Activated CD4-positive, alpha-beta T cell treated with anti-CD3 and anti-CD28 coated beads, Interleukin-2, amount 50 U/mL, for 4 hours (primary cell): ENCODE measurements at regions not wholly inside any gene's neighbourhood (a gene's known extent, or its start where the extent isn't known, plus 50 kb on each side); places are given as distances from the start of the nearest gene placed in this dataset.
"Not testable (repeated sequence)": the region's sequence is repeated elsewhere in the genome, so short reads cannot be mapped to it uniquely, and the experiment has no call there.

Experiments used
- DNase-seq, 2 experiments: peaks; one replicate each; pipeline ENCODE4 v3.0.0-alpha.2; 2020

GRCh38 chr10:44267007-44267406, 117.9 kb downstream of the CXCL12 start:
- no peak for DNase-seq

DNA sequence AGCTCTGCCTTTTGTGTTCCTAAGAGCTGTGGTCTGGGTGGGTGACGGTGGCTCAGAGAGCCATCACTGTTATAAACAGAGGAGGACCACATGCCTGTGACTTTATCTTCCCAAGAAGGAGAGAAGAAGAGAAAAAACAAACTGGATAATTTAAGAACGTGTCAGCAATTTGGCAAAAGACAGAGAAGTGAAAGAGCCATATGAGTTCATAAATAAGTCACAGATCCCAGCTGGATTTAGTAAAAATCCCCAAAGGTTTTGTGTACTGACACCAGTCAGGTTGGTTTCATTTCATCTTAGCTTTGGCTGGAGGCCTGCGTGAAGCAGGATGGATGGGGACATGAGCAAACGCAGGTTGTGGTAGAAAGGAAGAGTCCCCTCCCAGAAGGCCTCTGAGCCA, 120.7 kb downstream of the CXCL12 start:
- DNase-seq: no peak

- no peak for DNase-seq
These were observed 121.1 kb downstream of the CXCL12 start for GRCh38 chr10:44263771-44264170.

- DNase-seq: no peak
These were observed 122.2 kb downstream of the CXCL12 start for GRCh38 chr10:44262551-44263251.

DNA sequence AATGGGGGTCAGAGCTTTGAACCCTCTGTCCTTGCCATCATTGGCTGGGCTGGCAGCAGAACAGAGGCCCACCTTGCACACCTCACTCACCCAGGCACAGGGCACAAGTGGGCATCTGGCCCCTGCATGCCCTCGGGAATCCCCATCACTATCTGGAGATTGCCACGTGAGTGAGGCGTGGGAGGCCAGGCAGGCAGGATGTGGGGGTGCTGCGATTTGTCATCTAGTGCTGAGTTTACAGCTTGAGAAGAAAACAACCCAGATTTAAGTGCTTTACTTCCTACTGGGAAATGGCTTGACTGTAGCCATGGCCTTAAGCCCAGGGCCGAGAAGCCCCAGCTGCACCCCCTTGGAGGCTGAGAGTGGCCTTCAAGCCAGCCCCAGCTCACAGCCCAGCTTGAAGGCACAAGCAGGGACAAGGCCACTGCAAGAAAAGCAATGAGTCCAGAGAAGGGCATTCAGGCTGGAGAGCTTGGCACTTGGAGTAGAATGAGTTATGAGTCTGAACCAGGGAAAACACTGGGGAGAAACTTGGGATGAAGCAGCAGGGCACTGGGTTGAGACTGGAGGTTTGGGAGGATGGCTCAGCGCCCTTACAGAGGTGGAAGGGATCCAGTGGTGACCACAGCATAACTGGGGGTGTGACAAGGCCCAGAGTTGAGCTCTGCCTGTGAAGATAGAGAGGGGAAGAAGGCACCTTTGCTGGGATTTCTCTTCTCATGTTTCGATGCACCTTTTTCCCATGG, 123.0 kb downstream of the CXCL12 start:
- DNase-seq: no peak

DNA sequence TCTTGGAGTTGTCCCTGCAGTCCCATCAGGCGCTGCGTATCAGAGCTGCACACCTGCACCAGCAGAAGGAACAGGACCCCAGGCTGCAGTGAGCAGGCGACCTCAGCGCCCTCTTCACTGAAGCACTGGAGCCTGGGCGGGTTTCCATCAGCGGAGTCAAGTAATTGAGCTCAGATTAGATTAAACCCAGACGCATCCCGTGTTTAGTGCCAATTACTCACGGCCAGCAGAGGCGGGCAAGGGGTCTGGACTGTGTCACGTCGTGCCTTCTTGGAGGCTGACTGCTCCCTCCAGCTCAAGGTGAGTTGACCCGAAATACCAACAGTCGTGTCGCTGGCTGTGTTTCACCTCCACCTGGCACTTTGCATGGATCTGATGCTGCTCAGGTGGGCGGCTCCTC, 123.6 kb downstream of the CXCL12 start:
- DNase-seq: no peak

DNA sequence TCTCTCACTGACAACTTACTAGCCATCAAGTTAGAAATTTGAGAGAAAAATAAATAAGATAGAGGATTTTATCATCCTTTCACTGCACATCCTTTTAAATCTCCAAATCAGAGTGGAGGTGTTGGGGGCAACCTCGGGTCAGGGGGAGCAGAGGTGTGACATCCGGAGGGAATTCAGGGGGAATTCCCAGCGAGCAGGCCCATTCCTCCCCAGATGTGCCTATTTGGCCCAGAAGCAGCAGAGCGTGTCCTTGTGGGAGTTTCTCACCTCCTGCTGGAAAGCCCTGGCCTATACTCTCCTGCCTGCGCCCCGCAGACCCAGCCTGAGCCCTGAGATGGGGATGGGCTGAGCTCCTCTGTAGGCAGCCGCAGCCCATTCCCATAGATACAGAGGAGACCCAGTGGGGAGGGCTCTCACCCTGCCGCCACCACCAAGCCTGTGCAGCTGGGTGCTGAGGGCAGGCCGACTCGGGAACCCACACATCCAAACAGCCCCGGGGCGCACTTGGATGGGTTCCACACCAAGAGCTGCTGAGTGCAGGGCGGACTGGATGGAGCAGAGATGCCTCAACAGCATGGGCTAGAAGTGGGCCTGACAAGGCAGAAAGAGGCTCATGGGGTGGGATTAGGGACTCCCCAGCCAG, 124.5 kb downstream of the CXCL12 start:
- no peak for DNase-seq

- no peak for DNase-seq
These were observed 125.6 kb downstream of the CXCL12 start for GRCh38 chr10:44259090-44259874.

GRCh38 chr10:44258460-44259089, 126.3 kb downstream of the CXCL12 start:
- DNase-seq: no peak

GRCh38 chr10:44258019-44258418, 126.9 kb downstream of the CXCL12 start:
- DNase-seq: no peak

GRCh38 chr10:44253769-44254462, 131.0 kb downstream of the CXCL12 start:
- no peak for DNase-seq

DNA sequence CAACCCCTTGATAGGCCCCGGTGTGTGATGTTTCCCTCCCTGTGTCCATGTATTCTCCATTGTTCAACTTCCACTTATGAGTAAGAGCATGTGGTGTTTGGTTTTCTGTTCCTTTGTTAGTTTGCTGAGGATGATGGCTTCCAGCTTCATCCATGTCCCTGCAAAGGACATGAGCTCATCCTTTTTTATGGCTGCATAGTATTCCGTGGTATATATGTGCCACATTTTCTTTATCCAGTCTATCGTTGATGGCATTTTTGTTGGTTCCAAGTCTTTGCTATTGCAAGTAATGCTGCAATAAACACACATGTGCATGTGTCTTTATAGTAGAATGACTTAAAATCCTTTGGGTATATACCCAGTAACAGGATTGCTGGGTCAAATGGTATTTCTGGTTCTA, 132.3 kb downstream of the CXCL12 start:
- not testable (repeated sequence) for DNase-seq

GRCh38 chr10:44249933-44250332, 135.0 kb downstream of the CXCL12 start:
- not testable (repeated sequence) for DNase-seq

GRCh38 chr10:44249490-44249889, 135.4 kb downstream of the CXCL12 start:
- no peak for DNase-seq

- not testable (repeated sequence) for DNase-seq
These were observed 138.2 kb downstream of the CXCL12 start for GRCh38 chr10:44246700-44247099.

DNA sequence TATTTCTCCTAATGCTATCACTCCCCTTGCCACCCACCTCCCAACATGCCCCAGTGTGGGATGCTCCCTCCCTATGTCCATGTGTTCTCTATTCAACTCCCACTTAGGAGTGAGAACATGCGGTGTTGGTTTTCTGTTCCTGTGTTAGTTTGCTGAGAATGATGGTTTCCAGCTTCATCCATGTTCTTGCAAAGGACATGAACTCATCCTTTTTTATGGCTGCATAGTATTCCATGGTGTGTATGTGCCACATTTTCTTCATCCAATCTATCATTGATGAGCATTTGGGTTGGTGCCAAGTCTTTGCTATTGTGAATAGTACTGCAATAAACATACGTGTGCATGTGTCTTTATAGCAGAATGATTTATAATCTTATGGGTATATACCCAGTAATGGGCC, 138.6 kb downstream of the CXCL12 start:
- not testable (repeated sequence) for DNase-seq

DNA sequence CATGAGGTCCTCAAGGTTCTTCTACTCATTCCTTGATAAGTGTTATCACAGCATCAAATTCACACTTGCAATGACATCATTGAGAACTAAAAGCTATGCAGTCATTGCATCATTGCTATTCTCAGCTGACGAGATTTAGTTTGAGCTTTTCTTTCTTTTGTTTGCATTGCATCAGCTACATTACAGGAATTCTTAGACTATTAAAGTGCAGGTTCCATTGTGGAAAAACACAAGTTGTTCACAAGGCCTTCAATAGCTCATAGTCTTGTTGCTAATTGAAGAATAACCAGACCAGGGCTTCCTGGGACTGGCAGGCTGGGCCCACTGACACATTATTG, 139.3 kb downstream of the CXCL12 start:
- DNase-seq: no peak

DNA sequence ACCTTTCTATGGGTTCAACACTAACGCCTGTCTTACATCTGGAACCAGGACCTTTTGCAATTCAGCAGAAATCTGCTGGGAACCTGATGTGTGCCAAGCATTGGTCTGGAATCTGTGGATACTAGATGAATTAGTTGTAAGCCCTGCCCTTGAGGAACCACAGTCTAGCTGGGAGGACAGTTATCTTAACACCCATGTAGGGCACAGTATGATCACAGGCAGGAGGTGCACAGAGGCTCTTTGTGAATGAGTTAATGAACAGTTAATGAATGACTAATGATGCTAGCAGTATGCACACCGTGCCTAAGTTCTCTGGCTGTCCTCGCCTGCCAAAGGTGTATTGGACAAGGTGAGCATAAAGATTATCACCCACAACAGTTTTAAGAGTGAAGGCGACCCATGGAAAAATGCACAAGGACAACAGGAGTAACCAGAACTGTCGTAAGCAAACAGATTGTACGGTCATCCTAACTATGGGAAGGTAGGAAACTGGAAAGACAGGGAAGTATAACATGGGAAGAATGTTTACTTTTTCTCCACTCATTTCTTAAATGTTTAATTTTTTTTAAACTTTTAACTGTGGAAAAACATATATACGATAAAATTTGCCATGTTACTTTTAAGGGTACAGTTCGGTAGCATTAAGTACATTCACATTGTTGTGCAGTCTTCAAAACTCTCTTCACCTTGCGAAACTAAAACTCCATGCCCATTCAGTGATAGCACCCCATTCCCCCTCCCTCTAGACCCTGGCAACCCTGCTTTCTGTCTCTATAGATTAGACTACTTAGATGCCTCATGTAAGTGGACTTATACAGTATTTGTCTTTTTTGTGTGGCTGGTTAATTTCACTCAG, 139.9 kb downstream of the CXCL12 start:
- no peak for DNase-seq

GRCh38 chr10:44243851-44244510, 140.9 kb downstream of the CXCL12 start:
- DNase-seq: no peak

DNA sequence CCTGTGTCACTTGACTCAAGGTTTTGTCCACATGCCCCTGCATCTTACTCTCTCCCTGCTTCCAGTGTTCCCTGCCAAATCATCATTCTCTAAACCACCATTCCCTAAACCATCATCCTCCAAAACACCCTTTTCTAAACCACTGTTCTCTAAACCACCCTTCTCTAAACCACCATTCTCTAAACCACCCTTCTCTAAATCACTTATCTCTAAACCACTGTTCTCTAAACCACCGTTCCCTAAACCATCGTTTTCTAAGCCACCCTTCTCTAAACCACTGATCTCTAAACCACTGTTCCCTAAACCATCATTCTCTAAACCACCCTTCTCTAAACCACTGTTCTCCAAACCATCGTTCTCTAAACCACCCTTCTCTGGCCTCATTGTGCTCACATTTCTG, 142.1 kb downstream of the CXCL12 start:
- DNase-seq: no peak

GRCh38 chr10:44242091-44242490, 142.8 kb downstream of the CXCL12 start:
- DNase-seq: no peak
